H1 (cell line): ENCODE measurements at regions not wholly inside any gene's neighbourhood (a gene's known extent, or its start where the extent isn't known, plus 50 kb on each side); places are given as distances from the start of the nearest gene placed in this dataset.

Experiments used
- CHD2 ChIP-seq: IDR thresholded peaks from 2 replicates; pipeline ENCODE4 v1.6.1; 2012; ENCODE audit warnings: low read length, improper control_type of control experiment
- ZNF274 ChIP-seq: IDR thresholded peaks from 2 replicates; pipeline ENCODE4 v1.7.0; 2012; ENCODE audit warnings: low read length, borderline replicate concordance; ENCODE audit errors: extremely low read depth
- TF ChIP-seq, protein P1 (sequence below), 3 experiments: IDR thresholded peaks; 1 replicate in 2 of 3; 2 replicates in 1 of 3; pipeline versions ENCODE4 v1.5.1 to v1.6.1; 2011; ENCODE audit warnings: low read length in 3 of 3, mild to moderate bottlenecking in 3 of 3, inconsistent platforms in 2 of 3, low read depth in 1 of 3, moderate library complexity in 1 of 3; ENCODE audit not compliant: insufficient read depth in 1 of 3; ENCODE audit errors: control extremely low read depth in 1 of 3
- TF ChIP-seq, protein P2 (sequence below): IDR thresholded peaks from 2 replicates; pipeline ENCODE4 v1.6.1; 2012; ENCODE audit warnings: inconsistent platforms

DNA sequence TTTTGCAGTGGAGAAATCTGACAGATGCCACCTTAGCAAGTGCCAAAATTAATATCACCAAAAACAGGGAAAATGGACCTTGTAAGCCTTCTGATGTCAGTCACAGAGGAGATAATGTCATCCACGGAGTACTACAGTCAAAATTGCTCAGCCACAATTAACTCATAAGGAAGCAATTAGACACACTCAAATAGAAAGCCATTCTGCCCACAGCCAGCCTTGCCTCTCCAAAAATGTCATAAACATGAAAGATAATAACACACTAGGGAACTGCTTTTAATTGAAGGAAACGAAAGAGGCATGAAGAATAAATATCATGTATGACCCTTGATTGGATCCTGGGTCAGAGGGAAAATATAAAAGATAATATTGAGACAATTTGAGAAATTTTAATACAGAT is 505.6 kb upstream of the API5 start (continued):
- TF ChIP-seq, protein P1, sequence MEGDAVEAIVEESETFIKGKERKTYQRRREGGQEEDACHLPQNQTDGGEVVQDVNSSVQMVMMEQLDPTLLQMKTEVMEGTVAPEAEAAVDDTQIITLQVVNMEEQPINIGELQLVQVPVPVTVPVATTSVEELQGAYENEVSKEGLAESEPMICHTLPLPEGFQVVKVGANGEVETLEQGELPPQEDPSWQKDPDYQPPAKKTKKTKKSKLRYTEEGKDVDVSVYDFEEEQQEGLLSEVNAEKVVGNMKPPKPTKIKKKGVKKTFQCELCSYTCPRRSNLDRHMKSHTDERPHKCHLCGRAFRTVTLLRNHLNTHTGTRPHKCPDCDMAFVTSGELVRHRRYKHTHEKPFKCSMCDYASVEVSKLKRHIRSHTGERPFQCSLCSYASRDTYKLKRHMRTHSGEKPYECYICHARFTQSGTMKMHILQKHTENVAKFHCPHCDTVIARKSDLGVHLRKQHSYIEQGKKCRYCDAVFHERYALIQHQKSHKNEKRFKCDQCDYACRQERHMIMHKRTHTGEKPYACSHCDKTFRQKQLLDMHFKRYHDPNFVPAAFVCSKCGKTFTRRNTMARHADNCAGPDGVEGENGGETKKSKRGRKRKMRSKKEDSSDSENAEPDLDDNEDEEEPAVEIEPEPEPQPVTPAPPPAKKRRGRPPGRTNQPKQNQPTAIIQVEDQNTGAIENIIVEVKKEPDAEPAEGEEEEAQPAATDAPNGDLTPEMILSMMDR (IDR thresholded peaks at IDR 0.05; ENCODE audit: control extremely low read depth in 1 of 3, insufficient read depth in 1 of 3, low read depth in 1 of 3, low read length in 3 of 3), result no peak
- TF ChIP-seq, protein P2, sequence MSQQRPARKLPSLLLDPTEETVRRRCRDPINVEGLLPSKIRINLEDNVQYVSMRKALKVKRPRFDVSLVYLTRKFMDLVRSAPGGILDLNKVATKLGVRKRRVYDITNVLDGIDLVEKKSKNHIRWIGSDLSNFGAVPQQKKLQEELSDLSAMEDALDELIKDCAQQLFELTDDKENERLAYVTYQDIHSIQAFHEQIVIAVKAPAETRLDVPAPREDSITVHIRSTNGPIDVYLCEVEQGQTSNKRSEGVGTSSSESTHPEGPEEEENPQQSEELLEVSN, result no peak
- TF ChIP-seq ZNF274, result no peak
- no peak for TF ChIP-seq CHD2
